Activated effector memory CD4-positive, alpha-beta T cell treated with anti-CD3 and anti-CD28 coated beads, Interleukin-2, amount 50 U/mL, for 16 hours (primary cell): ENCODE measurements at regions not wholly inside any gene's neighbourhood (a gene's known extent, or its start where the extent isn't known, plus 50 kb on each side); places are given as distances from the start of the nearest gene placed in this dataset.
"Not testable (repeated sequence)": the region's sequence is repeated elsewhere in the genome, so short reads cannot be mapped to it uniquely, and the experiment has no call there.

Experiments used
- DNase-seq: peaks from one replicate; pipeline ENCODE4 v3.0.0-alpha.2; 2020

DNA sequence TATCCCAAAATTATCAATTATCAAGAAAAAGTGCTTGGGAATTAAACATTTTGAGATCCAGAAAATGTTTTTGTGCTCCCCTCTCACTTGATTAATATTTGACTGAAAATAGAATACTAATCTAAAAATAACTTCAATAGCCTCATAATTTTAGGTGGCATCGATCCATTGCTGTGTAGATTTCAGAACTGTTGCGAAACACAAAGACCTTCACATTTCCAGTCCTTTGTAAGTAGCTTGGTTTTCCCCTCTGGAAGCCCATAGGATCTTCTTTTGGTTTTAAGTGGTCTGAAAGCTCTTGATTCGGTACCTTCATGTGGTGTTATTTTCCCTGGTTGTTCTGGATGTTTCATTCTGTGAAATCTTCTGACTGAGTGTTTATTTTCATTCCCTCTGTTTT, 176.5 kb downstream of the NUFIP1 start:
- DNase-seq: no peak

DNA sequence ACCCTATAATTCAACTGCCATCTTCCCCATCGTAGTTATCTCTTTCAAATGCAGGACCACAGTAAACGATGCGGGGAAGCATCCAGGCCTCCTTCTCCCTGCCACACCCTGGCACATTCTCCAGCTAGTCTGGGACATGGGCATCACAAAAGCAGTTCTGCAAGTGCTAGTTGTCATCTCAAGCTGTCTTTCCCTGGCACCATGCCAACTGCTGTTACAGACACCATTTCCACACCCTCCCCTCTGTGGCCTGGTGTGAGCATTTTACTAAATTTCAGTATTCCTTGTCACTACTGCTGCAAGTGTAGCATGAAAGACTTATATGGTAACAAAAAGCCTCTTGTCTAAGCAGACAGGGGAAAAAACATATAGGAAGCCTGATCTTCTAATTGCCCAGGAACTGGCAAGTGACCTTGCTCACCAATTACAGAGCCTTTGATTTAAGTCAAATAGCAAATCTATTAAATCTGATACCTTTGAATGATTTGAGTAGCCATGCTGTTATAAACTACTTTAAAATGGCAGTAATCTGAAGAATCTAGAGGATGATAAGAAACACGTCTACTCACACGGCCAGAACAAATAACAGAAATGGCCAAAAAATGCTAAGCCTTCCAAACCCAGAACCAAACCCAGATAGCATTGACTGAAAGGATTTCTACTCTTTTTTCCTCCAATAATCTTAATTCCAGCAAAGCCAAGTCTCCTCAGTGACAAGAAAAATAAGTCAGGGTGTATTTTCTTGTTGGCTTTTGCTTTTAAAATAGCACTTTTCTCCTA, 179.0 kb downstream of the NUFIP1 start:
- no peak for DNase-seq

DNA sequence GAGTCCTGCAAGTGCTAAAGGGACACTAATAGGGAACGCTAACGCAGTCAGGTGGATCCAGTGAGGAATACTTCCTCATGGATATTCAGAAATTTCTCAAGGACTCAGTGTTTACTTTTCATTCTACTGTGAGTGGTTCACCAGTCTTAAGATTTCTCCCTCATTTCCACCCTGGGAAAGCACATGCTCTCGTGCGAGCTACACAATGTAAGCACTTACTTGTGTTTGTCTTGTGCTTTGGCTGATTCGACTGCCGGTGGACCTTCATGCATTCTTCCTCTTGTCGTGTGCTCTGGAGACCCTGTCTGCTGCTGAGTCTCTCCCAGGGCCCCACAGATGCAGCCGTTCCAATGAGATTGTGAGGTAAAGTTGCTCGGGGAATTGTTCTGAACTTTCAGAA, 180.1 kb downstream of the NUFIP1 start:
- DNase-seq: no peak

DNA sequence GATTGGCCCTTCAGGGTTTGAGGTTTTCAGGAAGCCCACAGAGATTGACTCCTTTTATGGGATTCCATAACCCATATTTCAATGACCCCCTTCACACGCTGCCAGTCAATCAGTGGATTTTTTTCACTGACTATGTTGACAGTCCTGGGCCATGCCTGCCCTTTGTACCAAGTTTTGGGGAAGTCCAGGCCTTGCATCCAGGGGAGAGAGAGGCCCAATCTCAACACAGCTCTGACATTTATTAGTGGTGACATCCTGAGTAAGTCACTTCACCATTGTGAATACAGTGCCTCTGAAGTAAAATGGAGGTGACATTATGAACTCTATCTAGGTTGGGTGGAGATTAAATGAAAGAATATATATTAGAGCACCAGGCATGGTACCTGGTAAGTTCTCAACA, 181.1 kb downstream of the NUFIP1 start:
- no peak for DNase-seq

DNA sequence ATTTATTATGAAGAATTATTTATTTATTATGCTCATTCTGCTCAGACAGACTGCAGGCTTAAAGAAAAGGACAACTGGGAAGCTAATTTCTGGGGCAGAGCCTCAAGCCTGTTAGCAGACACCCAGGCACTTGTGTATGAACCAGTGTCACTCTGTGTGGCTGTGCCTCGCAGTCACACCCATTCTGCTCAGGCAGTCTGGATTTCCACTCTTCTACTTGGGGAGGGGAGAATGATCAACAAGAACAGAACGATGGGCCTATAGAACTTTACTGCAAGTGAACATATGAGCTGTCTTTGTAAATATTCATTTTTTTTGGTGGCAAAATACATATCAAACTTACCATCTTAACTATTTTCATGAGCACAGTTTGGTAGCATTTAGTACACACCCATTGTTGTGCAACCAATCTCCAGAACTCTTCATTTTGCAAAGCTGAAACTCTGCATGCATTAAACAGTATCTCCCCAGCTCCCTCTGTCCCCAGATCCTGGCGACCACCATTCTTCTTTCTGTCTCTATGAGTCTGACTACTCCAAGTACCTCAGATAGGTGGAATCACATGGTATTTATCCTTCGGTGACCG, 181.7 kb downstream of the NUFIP1 start:
- DNase-seq: no peak

DNA sequence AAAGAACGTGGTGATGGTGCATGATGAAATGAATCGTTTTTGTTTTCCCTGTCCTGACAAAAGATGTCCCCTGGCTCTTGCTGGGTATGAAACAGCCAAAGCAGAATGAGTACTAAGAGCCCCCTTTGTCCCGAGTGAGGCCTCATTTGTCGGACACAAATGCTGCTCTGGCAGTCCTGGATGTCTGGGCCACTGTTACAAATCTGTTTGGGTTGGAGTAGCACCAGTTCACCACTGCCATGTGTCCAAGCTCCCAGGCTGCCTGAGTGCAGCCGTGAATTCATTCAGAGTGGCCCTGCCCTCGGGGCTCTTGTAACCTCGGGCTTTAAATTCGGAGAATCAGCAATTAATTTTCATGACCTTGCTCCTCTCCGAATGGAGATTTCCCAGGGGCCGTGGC, 182.4 kb downstream of the NUFIP1 start:
- DNase-seq: no peak

DNA sequence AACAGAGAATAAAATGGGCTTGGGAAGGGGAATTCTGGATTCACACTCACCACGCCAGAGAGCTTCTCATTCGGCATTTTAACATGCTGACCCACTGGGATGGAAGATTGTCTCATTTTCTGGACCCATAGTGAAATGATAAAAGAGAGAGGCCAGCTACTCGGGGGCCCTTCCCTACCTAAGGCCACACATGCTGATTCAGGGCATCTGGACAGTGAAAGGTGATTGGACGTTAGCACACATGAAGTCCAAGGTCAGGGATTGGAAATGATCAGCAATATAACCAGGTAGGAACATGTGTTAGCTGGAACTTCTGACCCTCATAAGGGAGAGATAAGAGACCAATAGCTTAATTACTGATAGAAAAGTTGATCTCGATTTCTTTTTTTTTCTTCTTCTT, 183.7 kb downstream of the NUFIP1 start:
- no peak for DNase-seq

DNA sequence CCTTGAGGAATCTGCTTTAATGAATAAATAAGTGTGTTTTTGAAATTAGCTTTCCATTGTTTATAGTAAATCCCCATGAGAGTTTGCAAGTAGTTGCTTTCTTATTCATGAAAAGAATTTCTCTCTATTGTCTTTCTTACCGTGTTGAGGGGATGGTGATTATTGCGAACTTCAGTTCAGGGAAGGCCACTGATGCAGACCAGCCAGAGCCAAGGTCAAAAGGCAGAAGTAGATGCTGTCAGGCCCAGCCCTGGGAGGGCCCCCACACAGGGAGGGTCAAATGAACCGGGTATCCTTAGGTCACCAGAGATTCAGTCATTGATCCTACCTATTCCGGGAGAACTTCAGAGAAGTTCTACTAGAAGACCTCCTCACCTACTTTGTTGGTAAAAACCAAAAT, 185.9 kb downstream of the NUFIP1 start:
- no peak for DNase-seq

DNA sequence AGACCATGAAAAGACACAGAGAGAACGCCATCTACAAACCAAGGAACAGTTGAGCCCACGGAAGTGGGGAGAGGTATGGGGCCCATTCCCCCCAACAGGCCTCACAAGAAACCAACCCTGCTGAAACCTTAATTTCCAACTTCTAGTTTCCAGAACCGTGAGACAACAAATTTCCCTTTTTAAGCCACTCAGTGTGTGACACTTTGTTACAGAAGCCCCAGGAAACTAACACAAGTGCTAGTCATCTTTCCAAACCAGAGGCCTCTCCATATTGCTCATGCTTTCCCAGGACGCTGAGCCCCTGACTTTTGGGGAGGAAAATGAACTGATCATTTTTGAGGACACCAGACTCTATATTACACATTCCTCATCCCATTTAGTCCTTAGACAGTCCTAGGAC, 186.8 kb downstream of the NUFIP1 start:
- DNase-seq: no peak

DNA sequence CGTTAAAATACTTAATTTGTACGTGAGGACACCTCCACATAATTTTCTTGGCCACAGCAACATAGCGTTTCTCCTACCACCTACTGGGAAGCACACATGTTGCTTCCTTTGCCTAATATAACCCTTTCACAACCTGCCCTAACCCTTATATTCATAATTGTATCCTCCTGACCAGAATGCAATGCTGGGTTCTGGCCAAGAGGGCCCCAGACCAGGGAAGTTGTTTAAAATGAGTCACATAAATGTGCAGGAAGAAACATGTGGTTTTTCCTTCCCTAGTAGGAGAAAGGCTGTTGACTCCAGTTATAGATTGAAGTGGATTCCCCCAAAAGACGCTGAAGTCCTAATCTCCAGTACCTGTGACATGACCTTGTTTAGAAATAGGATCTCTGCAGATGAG, 187.3 kb downstream of the NUFIP1 start:
- DNase-seq: no peak

DNA sequence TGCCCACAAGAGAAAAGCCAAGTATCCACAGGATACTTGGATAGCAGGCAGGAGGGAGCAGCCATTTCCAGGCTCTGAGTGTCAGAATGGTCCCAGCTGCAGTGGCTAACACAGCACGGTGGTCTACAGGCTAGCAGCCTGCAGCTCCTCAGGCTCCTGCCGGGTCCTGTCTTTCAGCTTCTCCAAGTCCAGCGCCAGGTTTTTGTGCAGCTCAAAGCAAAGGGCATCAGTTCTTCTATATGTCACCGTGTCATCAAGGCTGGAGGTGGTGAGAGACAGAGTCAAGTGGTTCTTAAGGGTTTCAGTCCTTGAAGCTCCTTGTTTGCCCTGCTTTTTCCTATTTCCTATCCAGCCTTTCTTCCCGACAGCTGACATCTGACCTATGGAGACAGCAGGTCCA, 188.6 kb downstream of the NUFIP1 start:
- DNase-seq: no peak

DNA sequence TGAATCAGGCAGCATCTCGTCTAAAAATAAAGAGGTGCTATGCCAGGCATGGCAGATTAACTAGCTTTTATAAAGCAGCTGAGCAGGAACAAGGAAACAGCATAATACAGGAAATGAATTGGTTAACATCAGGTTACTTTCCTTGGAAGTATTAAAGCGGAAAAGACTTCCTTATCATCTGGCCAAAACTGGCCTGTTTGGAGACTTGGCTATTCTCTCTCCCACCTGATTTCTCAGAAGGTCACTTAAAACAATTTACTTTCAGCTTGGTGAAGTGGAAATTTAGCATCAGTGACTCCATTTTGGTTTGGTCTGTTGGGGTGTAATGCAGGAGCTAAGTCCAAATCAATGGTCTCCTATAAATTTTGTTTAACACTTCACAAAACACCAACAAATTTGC, 191.6 kb downstream of the NUFIP1 start:
- no peak for DNase-seq

DNA sequence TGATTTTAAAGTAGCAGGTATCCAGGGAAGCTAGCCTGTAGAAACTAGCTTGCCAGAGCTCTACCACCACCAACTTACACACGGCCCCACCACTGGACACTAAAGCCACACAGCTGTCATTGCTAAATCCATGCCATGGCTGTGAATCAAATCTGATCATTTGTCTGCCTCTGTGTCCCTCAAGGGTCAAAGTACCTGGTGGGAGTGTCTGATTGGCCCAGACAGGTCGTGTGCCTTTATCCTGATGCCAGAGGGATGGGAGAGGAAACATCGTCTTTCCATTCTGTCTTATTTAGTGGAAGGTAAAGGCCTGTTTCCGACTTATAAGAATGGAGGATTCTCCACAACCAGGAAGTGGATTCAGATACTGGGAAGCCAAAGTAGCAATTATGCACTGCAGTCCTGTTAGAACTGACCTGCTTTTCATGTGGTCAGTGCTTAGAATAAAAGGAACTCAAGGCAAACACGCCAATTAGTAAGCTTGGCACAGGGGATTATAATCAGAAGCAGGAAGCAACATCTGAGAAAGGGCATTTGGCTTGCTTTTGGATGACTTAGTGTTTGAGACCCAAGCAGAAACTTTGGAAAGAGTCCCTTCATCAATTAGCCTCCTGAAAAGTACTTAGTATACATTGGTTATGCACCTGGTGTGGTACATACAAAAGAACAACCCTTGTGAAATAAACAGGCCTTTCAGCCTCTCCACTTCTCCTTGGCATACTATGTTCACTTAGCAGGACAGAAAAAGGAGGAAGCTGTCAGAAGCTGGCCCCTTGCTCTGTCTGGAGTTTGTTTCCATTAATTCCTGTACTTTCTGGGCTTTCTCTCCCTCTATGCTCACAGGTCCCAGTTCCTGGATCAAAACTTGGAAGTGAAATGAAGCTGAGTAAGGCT, 192.4 kb downstream of the NUFIP1 start:
- DNase-seq: no peak

DNA sequence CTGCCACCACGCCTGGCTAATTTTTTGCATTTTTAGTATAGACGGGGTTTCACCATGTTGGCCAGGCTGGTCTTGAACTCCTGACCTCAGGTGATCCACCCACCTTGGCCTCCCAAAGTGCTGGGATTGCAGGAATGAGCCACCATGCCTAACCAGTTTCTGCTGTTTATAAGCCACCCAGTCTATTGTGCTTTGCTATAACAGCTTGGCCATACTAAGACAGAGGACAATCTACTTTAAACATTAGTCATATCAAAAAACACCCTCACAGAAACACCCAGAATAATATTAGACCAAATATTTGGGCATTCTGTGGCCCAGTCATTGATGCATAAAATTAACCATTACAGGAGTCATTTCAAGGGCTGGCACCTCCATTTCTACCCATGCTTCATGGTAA, 193.2 kb downstream of the NUFIP1 start:
- DNase-seq: not testable (repeated sequence)

DNA sequence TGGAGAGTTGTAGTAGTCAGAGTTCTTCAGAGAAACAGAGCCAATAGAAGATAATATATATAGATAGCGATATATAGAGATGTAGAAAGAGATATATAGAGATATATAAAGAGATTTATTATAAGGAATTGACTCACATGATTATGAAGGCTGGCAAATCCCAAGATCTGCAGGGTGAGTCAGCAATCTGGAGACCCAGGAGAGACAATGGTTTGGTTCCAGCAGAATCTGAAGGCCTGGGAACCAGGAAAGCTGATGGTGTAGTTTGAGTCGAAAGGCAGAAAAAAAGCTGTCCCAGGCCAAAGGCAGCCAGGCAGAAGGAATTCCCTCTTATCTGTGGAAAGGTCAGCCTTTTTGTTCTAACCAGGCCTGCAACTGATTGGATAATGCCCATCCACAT, 194.1 kb downstream of the NUFIP1 start:
- no peak for DNase-seq

DNA sequence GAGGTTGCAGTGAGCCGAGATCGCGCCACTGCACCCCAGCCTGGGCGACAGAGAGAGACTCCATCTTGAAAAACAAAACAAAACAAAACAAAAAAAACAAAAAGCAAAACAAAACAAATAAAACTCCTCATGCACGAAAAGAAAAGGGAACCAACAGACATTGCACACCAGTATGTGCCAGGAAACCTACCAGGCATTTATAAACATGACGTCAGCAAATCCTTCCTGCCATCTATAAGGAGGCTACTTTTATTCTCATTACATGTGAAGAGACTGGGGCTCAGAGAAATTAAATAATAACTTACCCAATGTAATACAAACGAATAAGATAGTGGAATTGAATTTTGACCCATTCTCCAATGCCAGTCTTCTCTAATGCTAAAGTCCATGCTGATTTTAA, 197.2 kb downstream of the NUFIP1 start:
- no peak for DNase-seq

DNA sequence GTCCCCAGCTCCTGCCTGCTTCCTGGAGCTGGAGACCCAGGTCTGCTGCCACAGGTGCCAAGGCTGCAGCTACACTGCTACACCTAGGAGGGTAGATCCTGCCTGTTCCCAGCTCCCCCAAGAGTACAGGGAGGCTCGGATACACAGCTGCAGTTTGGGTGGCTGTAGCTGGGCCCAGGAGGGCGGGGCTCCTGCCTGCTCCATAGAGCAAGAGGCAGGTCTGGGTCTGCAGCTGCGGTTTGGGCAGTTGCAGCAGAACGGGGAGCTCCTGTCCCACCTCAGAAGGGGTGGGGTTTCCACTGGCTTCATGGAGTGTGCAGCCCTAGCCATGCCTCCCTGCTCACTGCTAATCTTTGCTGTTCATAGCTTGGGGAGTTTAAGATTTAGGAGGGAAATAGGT, 199.0 kb downstream of the NUFIP1 start:
- no peak for DNase-seq

DNA sequence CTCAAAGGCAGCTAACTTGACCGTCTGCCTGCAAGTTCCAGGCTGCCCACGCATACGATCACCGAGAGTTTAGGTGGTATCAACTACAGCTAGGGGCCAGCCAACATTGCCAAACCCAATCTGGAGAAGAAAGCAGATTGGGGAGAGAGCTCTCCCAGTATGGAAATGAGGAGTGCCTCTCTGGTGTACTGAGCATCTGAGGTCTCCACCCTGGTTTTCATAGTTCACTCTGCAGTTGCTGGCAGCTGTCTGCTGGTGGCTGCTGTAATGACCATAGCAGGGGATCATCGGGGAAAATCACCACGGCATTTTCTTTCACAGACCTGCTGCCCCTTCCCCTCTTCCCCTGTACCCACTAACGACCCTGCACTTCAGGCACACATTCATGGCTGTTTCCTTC, 201.7 kb downstream of the NUFIP1 start:
- no peak for DNase-seq

DNA sequence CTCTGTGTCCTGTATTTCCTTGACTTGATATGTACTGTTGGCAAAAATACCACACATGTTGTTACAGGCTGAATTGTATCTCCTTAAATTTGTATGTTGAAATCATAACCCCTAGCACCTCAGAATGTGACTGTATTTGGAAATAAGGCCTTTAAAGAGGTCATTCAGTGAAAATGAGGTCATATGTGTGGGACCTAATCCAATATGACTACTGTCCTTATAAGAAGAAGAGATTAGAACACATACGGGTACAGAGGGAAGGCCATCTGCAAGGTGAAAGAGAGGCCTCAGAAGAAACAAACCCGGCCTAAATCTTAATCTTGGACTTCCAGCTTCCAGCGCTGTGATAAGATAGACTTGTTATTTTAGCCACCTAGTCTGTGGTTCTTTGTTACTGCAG, 202.5 kb downstream of the NUFIP1 start:
- DNase-seq: no peak

DNA sequence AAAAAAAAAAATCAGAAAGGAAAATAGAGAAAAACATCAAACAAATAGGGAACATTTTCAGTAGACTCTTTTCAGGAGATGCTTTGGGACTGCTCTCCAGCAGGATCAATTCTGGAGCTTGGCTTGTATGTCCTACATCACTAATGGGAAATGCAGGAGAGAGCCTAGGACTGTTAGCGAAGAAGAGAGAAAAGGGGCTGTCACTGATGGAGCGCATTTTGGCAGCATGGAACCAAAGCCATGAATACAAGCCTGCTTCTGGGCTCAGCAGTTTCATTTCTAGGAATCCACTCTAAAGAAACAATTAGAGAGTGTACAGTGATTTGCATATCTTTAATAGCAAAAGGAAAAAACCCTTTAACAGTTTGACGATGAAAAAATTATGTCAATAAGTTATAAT, 203.9 kb downstream of the NUFIP1 start:
- no peak for DNase-seq

DNA sequence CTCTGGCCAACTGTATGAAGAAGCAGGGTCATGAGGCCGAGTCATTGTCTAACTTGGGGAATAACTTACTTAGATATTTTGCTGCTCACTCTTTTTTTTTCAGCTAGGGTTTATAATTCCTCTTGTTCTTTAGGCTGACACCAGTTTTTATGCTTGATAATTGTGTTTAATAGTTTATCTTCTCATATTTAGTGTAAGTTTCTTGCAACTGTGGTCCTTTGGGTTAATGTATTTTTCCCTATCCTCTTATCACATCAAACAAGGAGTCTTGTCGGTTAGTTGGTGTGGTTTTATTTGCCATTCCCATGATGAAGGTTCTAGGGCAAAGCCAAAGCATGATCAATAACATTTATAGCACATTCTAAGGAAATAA, 204.6 kb downstream of the NUFIP1 start:
- no peak for DNase-seq

DNA sequence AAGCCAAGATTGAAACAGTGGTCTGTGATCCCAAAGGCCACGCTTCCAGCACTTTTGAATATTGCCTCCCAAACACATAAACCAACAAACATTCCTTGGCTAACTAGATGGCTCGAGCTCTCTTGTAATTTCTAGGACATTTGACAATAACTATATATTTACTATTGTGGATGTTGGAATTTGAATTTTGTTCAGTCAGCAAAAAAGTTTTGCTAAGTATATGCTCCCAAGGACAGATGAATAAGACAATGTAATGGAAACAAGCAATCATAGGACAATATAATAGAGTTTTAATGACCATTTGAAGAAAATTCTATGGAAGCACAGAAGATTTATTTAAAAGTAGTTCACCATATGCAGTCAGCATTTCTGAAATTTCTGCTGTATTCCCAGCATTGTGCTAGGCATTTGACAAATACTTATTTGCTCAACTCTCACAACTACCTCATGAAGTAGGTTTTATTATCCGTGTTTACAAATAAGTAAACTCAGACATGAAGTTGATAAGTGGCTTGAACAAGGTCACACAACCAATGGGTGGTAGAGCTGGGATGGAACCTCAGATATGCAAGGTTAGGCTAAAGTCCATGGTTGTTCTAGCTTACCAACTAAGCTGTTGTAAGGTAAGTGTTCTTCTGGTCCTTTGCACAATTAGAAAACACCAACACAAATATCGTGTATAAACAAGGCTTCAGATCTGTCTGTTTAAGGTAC, 205.1 kb downstream of the NUFIP1 start:
- no peak for DNase-seq

DNA sequence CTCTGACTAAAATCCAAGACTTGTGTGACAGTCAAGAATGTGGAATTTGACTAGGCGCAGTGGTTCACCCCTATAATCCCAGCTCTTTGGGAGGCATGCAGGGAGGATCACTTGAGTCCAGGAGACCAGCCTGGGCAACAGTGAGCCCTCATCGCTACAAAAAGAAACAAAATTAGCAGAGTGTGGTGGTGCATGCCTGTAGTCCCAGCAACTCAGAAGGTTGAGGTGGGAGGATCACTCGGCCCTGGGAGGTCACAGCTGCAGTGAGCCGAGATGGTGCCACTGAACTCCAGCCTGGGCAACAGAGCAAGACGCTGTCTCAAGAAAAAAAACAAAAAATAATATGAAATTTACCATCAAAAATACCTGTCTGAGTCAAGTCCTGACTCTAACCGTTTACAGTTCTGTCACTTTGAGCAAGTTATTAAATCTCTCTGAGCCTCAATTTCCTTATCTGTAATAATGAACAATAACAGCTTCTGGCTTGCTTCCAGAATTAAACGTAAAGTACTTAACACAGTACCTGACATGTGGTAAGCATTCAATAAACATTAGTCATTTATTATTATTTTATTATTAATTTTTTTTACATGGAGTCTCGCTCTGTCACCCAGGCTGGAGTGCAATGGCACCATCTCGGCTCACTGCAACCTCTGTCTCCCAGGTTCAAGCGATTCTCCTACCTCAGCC, 204.6 kb upstream of the TSC22D1 start:
- no peak for DNase-seq
